DND-41 (cell line): ENCODE measurements at regions not wholly inside any gene's neighbourhood (a gene's known extent, or its start where the extent isn't known, plus 50 kb on each side); places are given as distances from the start of the nearest gene placed in this dataset.

Experiments used
- CTCF ChIP-seq: IDR thresholded peaks from 2 replicates; pipeline ENCODE4 v1.5.1; 2012; ENCODE audit warnings: borderline replicate concordance, low read length, moderate library complexity, mild to moderate bottlenecking; ENCODE audit not compliant: poor library complexity, severe bottlenecking; ENCODE audit errors: extremely low read depth
- EZH2 ChIP-seq: IDR thresholded peaks from 3 replicates; pipeline ENCODE4 v1.6.1; 2012; ENCODE audit warnings: borderline replicate concordance, low read depth, mild to moderate bottlenecking, moderate library complexity, low read length, inconsistent platforms; ENCODE audit not compliant: severe bottlenecking

- TF ChIP-seq CTCF, result no peak
- no peak for TF ChIP-seq EZH2
These were observed 695.6 kb upstream of the PCDH7 start for GRCh38 chr4:30024526-30024925.
